SK-N-MC (cell line): ENCODE measurements at regions not wholly inside any gene's neighbourhood (a gene's known extent, or its start where the extent isn't known, plus 50 kb on each side); places are given as distances from the start of the nearest gene placed in this dataset.

ENCODE experiments used
- EZH2 ChIP-seq: fragments of 200-600 bp; sonication (generic); IDR thresholded peaks from one replicate; pipeline ENCODE4 v1.6.1; 2017; ENCODE audit warnings: antibody characterized with exemption
- FOXP2 ChIP-seq: optimal IDR thresholded peaks from 2 replicates; pipeline ENCODE3; 2011; ENCODE audit warnings: mild to moderate bottlenecking, moderate library complexity; ENCODE audit not compliant: insufficient read depth; ENCODE audit errors: extremely low read length, control extremely low read depth
- POLR2AphosphoS5 ChIP-seq: IDR thresholded peaks from 2 replicates; pipeline ENCODE4 v1.6.1; 2012; ENCODE audit warnings: mild to moderate bottlenecking, low read depth, low read length, borderline replicate concordance

DNA sequence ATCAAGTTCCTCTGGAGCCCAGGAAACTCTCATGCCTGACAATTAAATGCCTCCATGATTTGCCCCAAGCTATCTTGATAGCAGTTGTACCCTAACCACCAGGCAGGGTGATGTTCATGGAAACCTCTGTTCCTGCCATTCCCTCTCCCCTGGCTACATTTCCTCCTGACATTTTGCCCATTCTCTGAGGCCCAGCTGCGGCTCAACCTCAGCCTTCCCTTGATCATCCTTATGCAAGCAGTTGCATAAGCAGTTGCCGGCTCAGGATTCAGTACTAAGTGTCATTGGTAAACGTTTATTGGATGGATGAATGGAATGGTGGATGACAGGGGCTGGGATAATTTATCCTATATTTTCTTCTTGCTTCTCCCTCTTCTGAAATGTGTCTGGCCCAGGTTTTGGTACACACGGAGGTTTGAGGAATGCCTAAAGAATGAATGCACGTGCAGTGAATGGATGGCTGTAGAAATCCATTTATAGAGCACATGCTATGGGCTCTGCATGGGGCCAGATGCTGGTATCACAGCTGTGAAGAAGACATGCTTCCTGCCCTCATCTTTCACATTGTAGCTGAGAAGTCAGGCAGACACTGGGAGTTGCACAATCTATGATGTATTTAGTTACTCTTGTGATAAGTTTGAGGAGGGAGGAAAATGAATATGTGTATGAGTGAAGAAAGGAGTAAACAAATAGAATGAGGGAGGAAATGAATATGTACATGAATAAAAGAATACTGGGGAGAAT is 261.8 kb downstream of the FOXD2 start:
- TF ChIP-seq EZH2, result no peak
- TF ChIP-seq POLR2AphosphoS5, result no peak
- no peak for TF ChIP-seq FOXP2
